HUDEP-2 (cell line): ENCODE measurements at regions not wholly inside any gene's neighbourhood (a gene's known extent, or its start where the extent isn't known, plus 50 kb on each side); places are given as distances from the start of the nearest gene placed in this dataset.

ENCODE experiments used
- DNase-seq, 76 experiments: peaks; one replicate each; lab custom pipeline; 2025; ENCODE audit not compliant: unreplicated experiment in 76 of 76; lab: John Stamatoyannopoulos, UW

GRCh38 chr11:19482319-19483100 is 230.1 kb upstream of the NAV2 start:
- no peak for DNase-seq

GRCh38 chr11:19480540-19480939 is 232.1 kb upstream of the NAV2 start:
- no peak for DNase-seq

GRCh38 chr11:19478891-19479290 is 233.7 kb upstream of the NAV2 start:
- DNase-seq, result no peak

GRCh38 chr11:19474954-19475721 is 234.4 kb upstream of the E2F8 start:
- DNase-seq, result no peak

- DNase-seq, result no peak
Observed at GRCh38 chr11:19474211-19474610, 233.5 kb upstream of the E2F8 start.

GRCh38 chr11:19472679-19473078 is 231.9 kb upstream of the E2F8 start:
- no peak for DNase-seq

- DNase-seq, result no peak
Observed at GRCh38 chr11:19467904-19468303, 227.2 kb upstream of the E2F8 start.

GRCh38 chr11:19466314-19466713 is 225.6 kb upstream of the E2F8 start:
- no peak for DNase-seq

GRCh38 chr11:19463976-19464375 is 223.2 kb upstream of the E2F8 start:
- DNase-seq, result no peak

- no peak for DNase-seq
Observed at GRCh38 chr11:19460718-19461405, 220.1 kb upstream of the E2F8 start.

- DNase-seq, result no peak
Observed at GRCh38 chr11:19459240-19459639, 218.5 kb upstream of the E2F8 start.

- no peak for DNase-seq
Observed at GRCh38 chr11:19458721-19459120, 218.0 kb upstream of the E2F8 start.

- DNase-seq, result no peak
Observed at GRCh38 chr11:19458231-19458630, 217.5 kb upstream of the E2F8 start.

GRCh38 chr11:19455731-19456130 is 215.0 kb upstream of the E2F8 start:
- DNase-seq, result no peak

- no peak for DNase-seq
Observed at GRCh38 chr11:19453651-19454257, 213.0 kb upstream of the E2F8 start.

- DNase-seq, result no peak
Observed at GRCh38 chr11:19451609-19452008, 210.9 kb upstream of the E2F8 start.

GRCh38 chr11:19450282-19450681 is 209.5 kb upstream of the E2F8 start:
- DNase-seq, result no peak

- DNase-seq, result no peak
Observed at GRCh38 chr11:19448651-19449050, 207.9 kb upstream of the E2F8 start.

- DNase-seq, result no peak
Observed at GRCh38 chr11:19447150-19447566, 206.4 kb upstream of the E2F8 start.

- DNase-seq, result no peak
Observed at GRCh38 chr11:19445771-19446170, 205.0 kb upstream of the E2F8 start.

- DNase-seq, result no peak
Observed at GRCh38 chr11:19444231-19444630, 203.5 kb upstream of the E2F8 start.
